ENCODE measurements at regions not wholly inside any gene's neighbourhood (a gene's known extent, or its start where the extent isn't known, plus 50 kb on each side); places are given as distances from the start of the nearest gene placed in this dataset.

GRCh38 chr10:117934477-117934876, 112.3 kb downstream of the RAB11FIP2 start:
- no peaks in the 10 kb centered on the region for H3K27me3 ChIP-seq (ENCODE audit: control insufficient read depth in 2 of 2, insufficient read depth in 2 of 2, low read length in 2 of 2)
- H3K4me2 ChIP-seq (replicated peaks; ENCODE audit: extremely low read depth, low read length, poor library complexity, severe bottlenecking) = no peak overlapping the region
- H3K9ac ChIP-seq (ENCODE audit: insufficient read depth, low read length, poor library complexity, severe bottlenecking) = no peak overlapping the region
- no peak overlapping the region for H3K27ac ChIP-seq (ENCODE audit: low read depth in 1 of 2, low read length in 2 of 2)
- Mint-ChIP-seq H3K9me3 (peaks cover 0 to 5% (median 2%) of the 10 kb centered on the region in 7 donors), H3K36me3 (no peaks in the 10 kb centered on the region), H3K4me3 (no peak overlapping the region), H3K27me3 (ENCODE audit: low read depth in 3 of 3) (peaks cover 1 to 3% (median 2%) of the 10 kb centered on the region in 3 donors), H3K4me1 (no peaks in the 10 kb centered on the region), H3K27ac (no peak overlapping the region)
- no peaks in the 10 kb centered on the region for H3K36me3 ChIP-seq (replicated peaks in 1 of 2; ENCODE audit: control insufficient read depth in 1 of 2, insufficient read depth in 2 of 2, low read length in 2 of 2)
- no peaks in the 10 kb centered on the region for H3K4me1 ChIP-seq (ENCODE audit: control insufficient read depth in 1 of 2, insufficient read depth in 2 of 2, low read length in 2 of 2)
- no peaks in the 10 kb centered on the region for H4K20me1 ChIP-seq (ENCODE audit: insufficient read depth, low read length)
- H3K9me3 ChIP-seq (replicated peaks in 1 of 2; ENCODE audit: control insufficient read depth in 1 of 2, insufficient read depth in 1 of 2, low read length in 2 of 2) = no peaks in the 10 kb centered on the region
- WGBS (ENCODE audit: insufficient coverage) = no CpG with 5 or more reads among the region's 3 CpGs
- no peak overlapping the region for H2AFZ ChIP-seq (ENCODE audit: insufficient read depth, low read depth, low read length, poor library complexity, severe bottlenecking)
- intact Hi-C loops (cut with micrococcal nuclease) = no loop called here
- no peak for TF ChIP-seq CTCF (IDR thresholded peaks at IDR 0.05)
- H3K4me3 ChIP-seq (replicated peaks in 1 of 3; ENCODE audit: low read depth in 2 of 3, low read length in 3 of 3) = no peak overlapping the region
- DNase-seq = no peak
- H3K79me2 ChIP-seq (ENCODE audit: insufficient read depth, low read length) = no peaks in the 10 kb centered on the region

GRCh38 chr10:117936141-117936540, 110.6 kb downstream of the RAB11FIP2 start:
- intact Hi-C loops (cut with micrococcal nuclease) = no loop called here
- peak overlapping the region in 1 of 7 donors; percentile 28 for H3K27ac Mint-ChIP-seq
- no peak overlapping the region for H3K4me3 ChIP-seq (replicated peaks in 1 of 3; ENCODE audit: low read depth in 2 of 3, low read length in 3 of 3)
- no peaks in the 10 kb centered on the region for H3K4me1 ChIP-seq (ENCODE audit: control insufficient read depth in 1 of 2, insufficient read depth in 2 of 2, low read length in 2 of 2)
- no peak overlapping the region for H3K4me3 Mint-ChIP-seq
- H2AFZ ChIP-seq (ENCODE audit: insufficient read depth, low read depth, low read length, poor library complexity, severe bottlenecking) = no peak overlapping the region
- H3K4me2 ChIP-seq (replicated peaks; ENCODE audit: extremely low read depth, low read length, poor library complexity, severe bottlenecking) = no peak overlapping the region
- H3K9me3 Mint-ChIP-seq = peaks cover 0 to 7% (median 2%) of the 10 kb centered on the region in 7 donors
- H3K27ac ChIP-seq (ENCODE audit: low read depth in 1 of 2, low read length in 2 of 2) = no peak overlapping the region
- no peaks in the 10 kb centered on the region for H3K36me3 Mint-ChIP-seq
- no peaks in the 10 kb centered on the region for H3K36me3 ChIP-seq (replicated peaks in 1 of 2; ENCODE audit: control insufficient read depth in 1 of 2, insufficient read depth in 2 of 2, low read length in 2 of 2)
- H3K4me1 Mint-ChIP-seq = no peaks in the 10 kb centered on the region
- no peak for TF ChIP-seq CTCF (IDR thresholded peaks at IDR 0.05)
- H3K9me3 ChIP-seq (replicated peaks in 1 of 2; ENCODE audit: control insufficient read depth in 1 of 2, insufficient read depth in 1 of 2, low read length in 2 of 2) = no peaks in the 10 kb centered on the region
- H3K27me3 Mint-ChIP-seq (ENCODE audit: low read depth in 3 of 3) = peaks cover 2 to 3% (median 3%) of the 10 kb centered on the region in 3 donors
- H3K79me2 ChIP-seq (ENCODE audit: insufficient read depth, low read length) = no peaks in the 10 kb centered on the region
- 84% methylated on average over 8 of the region's 9 CpGs for WGBS (ENCODE audit: insufficient coverage)
- no peak for DNase-seq
- no peaks in the 10 kb centered on the region for H3K27me3 ChIP-seq (ENCODE audit: control insufficient read depth in 2 of 2, insufficient read depth in 2 of 2, low read length in 2 of 2)
- no peak overlapping the region for H3K9ac ChIP-seq (ENCODE audit: insufficient read depth, low read length, poor library complexity, severe bottlenecking)
- no peaks in the 10 kb centered on the region for H4K20me1 ChIP-seq (ENCODE audit: insufficient read depth, low read length)

All from CD14-positive monocyte (primary cell).